ENCODE measurements at regions not wholly inside any gene's neighbourhood (a gene's known extent, or its start where the extent isn't known, plus 50 kb on each side); places are given as distances from the start of the nearest gene placed in this dataset.

GRCh38 chr5:2983583-2984300 lies 232.3 kb upstream of the IRX2 start:
- no peaks in the 10 kb centered on the region for H3K9me2 ChIP-seq
- no peak overlapping the region for H3K4me3 ChIP-seq (ENCODE audit: low read depth in 2 of 2, low read length in 1 of 2)
- no peaks in the 10 kb centered on the region for H3K9me3 ChIP-seq
- H2AFZ ChIP-seq (ENCODE audit: low read depth): no peak overlapping the region
- H3K27me3 ChIP-seq (ENCODE audit: insufficient read depth): no peaks in the 10 kb centered on the region
- no peak overlapping the region for H3K9ac ChIP-seq
- TF ChIP-seq TEAD4 (IDR thresholded peaks at IDR 0.05; ENCODE audit: borderline replicate concordance, insufficient read depth) (no peak), TCF12 (IDR thresholded peaks at IDR 0.05) (no peak), SIN3A (IDR thresholded peaks at IDR 0.05; ENCODE audit: borderline replicate concordance, low read depth, low read length) (no peak), RFX5 (IDR thresholded peaks at IDR 0.05; ENCODE audit: low read length) (no peak)
- no peaks in the 10 kb centered on the region for H4K20me1 ChIP-seq (ENCODE audit: insufficient read depth)
- ChIA-PET POLR2A (no interaction called here), CTCF (no interaction called here)
- H3K27ac ChIP-seq (ENCODE audit: low read depth in 2 of 2, low read length in 1 of 2): no peak overlapping the region
- no peaks in the 10 kb centered on the region for H3K36me3 ChIP-seq (replicated peaks in 1 of 2; ENCODE audit: control insufficient read depth in 1 of 2, insufficient read depth in 2 of 2, low read length in 1 of 2)
- DNase-seq: no peak
- no peaks in the 10 kb centered on the region for H3F3A ChIP-seq (replicated peaks; ENCODE audit: insufficient read depth)
- H3K4me1 ChIP-seq (ENCODE audit: control insufficient read depth in 1 of 2, insufficient read depth in 2 of 2, low read depth in 1 of 2, low read length in 1 of 2): no peaks in the 10 kb centered on the region
- H3K79me2 ChIP-seq (ENCODE audit: insufficient read depth): no peaks in the 10 kb centered on the region
- WGBS (ENCODE audit: low lambda C conversion rate): under 1% methylated on average over 7 of the region's 13 CpGs
- H3K4me2 ChIP-seq: no peak overlapping the region

GRCh38 chr5:2981652-2982051 lies 230.2 kb upstream of the IRX2 start:
- H3K36me3 ChIP-seq (replicated peaks in 1 of 2; ENCODE audit: control insufficient read depth in 1 of 2, insufficient read depth in 2 of 2, low read length in 1 of 2): no peaks in the 10 kb centered on the region
- H3K9me3 ChIP-seq: no peaks in the 10 kb centered on the region
- no peak overlapping the region for H3K4me3 ChIP-seq (ENCODE audit: low read depth in 2 of 2, low read length in 1 of 2)
- H3K27me3 ChIP-seq (ENCODE audit: insufficient read depth): no peaks in the 10 kb centered on the region
- H3K4me2 ChIP-seq: no peak overlapping the region
- no peak overlapping the region for H2AFZ ChIP-seq (ENCODE audit: low read depth)
- H3F3A ChIP-seq (replicated peaks; ENCODE audit: insufficient read depth): no peaks in the 10 kb centered on the region
- H4K20me1 ChIP-seq (ENCODE audit: insufficient read depth): no peaks in the 10 kb centered on the region
- H3K4me1 ChIP-seq (ENCODE audit: control insufficient read depth in 1 of 2, insufficient read depth in 2 of 2, low read depth in 1 of 2, low read length in 1 of 2): no peaks in the 10 kb centered on the region
- no peaks in the 10 kb centered on the region for H3K9me2 ChIP-seq
- no peak overlapping the region for H3K9ac ChIP-seq
- ChIA-PET POLR2A (no interaction called here), CTCF (no interaction called here)
- TF ChIP-seq POLR2AphosphoS5 (IDR thresholded peaks at IDR 0.05; ENCODE audit: low read depth, low read length) (no peak), TAF1 (IDR thresholded peaks at IDR 0.05; ENCODE audit: borderline replicate concordance, low read depth, low read length) (no peak), FOXJ3 (CRISPR knock-in tag; IDR thresholded peaks at IDR 0.05) (no peak), SMC3 (IDR thresholded peaks at IDR 0.05; ENCODE audit: low read depth, low read length) (no peak), TEAD4 (IDR thresholded peaks at IDR 0.05; ENCODE audit: borderline replicate concordance, insufficient read depth) (no peak), GATA2 (CRISPR knock-in tag; IDR thresholded peaks at IDR 0.05) (no peak), PBX3 (IDR thresholded peaks at IDR 0.05) (no peak), CHD2 (IDR thresholded peaks at IDR 0.05; ENCODE audit: low read length, partially characterized antibody) (no peak), MEF2A (IDR thresholded peaks at IDR 0.05; ENCODE audit: borderline replicate concordance, low read depth) (no peak), EZH2phosphoT487 (IDR thresholded peaks at IDR 0.05; ENCODE audit: borderline replicate concordance, low read depth) (no peak)
- H3K27ac ChIP-seq (ENCODE audit: low read depth in 2 of 2, low read length in 1 of 2): no peak overlapping the region
- no peaks in the 10 kb centered on the region for H3K79me2 ChIP-seq (ENCODE audit: insufficient read depth)
- 11% methylated on average over 9 of the region's 9 CpGs for whole genome bisulfite sequencing (ENCODE audit: low lambda C conversion rate)
- DNase-seq: no peak
